ENCODE measurements at regions not wholly inside any gene's neighbourhood (a gene's known extent, or its start where the extent isn't known, plus 50 kb on each side); places are given as distances from the start of the nearest gene placed in this dataset.

DNA sequence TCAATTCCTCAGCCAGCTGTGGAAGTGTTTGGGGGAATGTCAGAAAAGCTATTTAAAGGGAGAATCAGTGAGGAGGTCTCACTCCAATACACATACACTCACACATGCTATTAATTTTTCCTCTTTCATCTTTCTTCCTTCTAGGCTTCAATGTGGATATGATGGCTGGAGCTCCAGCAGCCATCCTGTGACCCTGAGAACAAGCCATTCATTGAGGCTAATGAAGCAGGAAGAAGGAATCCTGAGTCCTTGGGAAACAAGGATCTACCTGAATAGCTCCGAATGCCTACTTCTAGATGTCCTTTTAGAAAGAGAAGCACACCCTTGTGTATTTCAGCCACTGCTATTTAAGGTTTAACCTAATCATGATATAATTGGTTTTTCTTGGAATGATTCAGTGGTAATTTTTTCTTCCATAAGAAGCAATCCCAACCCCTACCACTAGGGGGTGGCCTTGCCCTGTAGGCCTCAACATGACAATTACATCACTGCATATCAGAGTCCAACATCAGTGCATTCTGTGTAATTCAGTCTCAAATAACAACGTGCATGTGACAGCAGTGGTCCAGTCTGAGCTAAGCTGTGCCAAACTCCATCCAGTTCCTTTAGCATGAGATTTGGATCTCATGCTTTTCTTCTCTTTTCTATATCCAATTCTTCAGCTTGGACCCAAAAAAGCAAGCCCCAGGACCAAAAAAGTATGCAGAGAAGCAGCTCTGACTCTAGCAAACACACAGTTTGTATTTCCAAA lies 85.3 kb upstream of the ANKRD1 start:
- Histone ChIP-seq H3K27me3 (ENCODE audit: insufficient read depth in 3 of 3, low read length in 2 of 3) (no peaks in the 10 kb centered on the region), H3K4me3 (no peak overlapping the region), H3K4me1 (no peaks in the 10 kb centered on the region), H3K9me3 (no peaks in the 10 kb centered on the region), H3K27ac (no peak overlapping the region), H3K36me3 (ENCODE audit: insufficient read depth in 1 of 2, low read depth in 1 of 2) (no peaks in the 10 kb centered on the region)
- 30 to 39% (median 34%) methylated on average over 2 of the region's 2 CpGs for WGBS, 3 donors
- peak; percentile 89 to 96 (median 91) for ATAC-seq
- intact Hi-C loops (cut with DNase I): loop anchor here (2.0 to 5.0 kb wide), 3 partner anchors 71 to 246 kb away; no protein-coding TSS in a partner anchor
- peak in 1 of 2 donors; percentile 29 for DNase-seq
- TF ChIP-seq, protein P1, sequence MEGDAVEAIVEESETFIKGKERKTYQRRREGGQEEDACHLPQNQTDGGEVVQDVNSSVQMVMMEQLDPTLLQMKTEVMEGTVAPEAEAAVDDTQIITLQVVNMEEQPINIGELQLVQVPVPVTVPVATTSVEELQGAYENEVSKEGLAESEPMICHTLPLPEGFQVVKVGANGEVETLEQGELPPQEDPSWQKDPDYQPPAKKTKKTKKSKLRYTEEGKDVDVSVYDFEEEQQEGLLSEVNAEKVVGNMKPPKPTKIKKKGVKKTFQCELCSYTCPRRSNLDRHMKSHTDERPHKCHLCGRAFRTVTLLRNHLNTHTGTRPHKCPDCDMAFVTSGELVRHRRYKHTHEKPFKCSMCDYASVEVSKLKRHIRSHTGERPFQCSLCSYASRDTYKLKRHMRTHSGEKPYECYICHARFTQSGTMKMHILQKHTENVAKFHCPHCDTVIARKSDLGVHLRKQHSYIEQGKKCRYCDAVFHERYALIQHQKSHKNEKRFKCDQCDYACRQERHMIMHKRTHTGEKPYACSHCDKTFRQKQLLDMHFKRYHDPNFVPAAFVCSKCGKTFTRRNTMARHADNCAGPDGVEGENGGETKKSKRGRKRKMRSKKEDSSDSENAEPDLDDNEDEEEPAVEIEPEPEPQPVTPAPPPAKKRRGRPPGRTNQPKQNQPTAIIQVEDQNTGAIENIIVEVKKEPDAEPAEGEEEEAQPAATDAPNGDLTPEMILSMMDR (IDR thresholded peaks at IDR 0.05): peak; percentile 99

DNA sequence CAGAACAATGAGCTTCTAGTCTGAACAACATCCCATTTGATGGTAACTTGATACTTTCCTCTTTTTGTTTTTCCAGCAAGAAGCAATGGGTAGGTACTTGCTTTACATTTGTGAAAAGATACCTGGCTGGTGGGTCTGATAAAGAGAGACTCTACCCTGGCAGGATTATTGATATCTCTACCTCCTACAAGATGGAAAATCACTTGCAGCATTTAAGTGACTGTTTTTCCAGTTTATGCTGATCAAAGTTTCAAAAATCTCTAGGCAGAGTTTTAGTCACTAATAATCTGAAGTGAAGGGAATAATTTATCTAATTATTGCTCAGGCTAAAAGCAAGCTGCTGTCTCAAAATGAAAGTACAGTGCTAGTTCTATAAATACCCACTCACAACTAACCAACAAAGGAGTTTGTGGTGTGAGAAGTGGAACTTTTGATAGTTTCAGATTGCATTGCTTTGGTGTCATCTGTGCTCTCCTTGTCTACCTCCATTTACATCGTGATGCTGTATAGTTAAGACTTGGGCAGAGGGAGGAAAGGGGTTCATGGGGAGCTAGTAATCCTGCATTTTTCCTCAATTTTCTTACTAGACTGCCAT lies 86.0 kb upstream of the ANKRD1 start:
- intact Hi-C loops (cut with DNase I): loop anchor here (2.0 to 5.0 kb wide), 3 partner anchors 70 to 245 kb away; no protein-coding TSS in a partner anchor
- ATAC-seq (no peak), DNase-seq (no peak)
- Histone ChIP-seq H3K4me1 (no peaks in the 10 kb centered on the region), H3K27me3 (ENCODE audit: insufficient read depth in 3 of 3, low read length in 2 of 3) (no peaks in the 10 kb centered on the region), H3K36me3 (ENCODE audit: insufficient read depth in 1 of 2, low read depth in 1 of 2) (no peaks in the 10 kb centered on the region), H3K4me3 (no peak overlapping the region), H3K9me3 (no peaks in the 10 kb centered on the region), H3K27ac (no peak overlapping the region)
- TF ChIP-seq, protein P1 (IDR thresholded peaks at IDR 0.05): no peak
- WGBS, 3 donors: 80 to 86% (median 83%) methylated on average over 1 of the region's 1 CpG

DNA sequence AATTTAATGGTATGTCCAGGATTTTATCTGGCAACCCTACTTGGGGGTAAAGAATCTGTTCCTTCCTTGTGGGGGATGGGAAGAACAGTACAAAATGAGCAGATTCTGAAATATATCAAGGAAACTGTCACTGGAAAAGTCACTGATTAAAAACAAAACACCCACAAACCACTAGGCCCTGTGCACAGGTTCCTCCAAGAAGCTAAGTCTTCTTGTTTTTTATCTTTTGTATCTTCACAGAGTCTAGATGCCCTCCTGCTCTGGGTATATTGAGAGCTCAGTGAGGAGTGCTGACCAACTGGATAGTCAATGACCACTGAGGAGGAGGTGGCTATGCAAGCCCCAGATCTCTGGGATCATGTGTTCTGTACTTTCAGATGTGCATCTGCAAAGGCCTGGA lies 86.8 kb upstream of the ANKRD1 start:
- H3K27me3 ChIP-seq (ENCODE audit: insufficient read depth in 3 of 3, low read length in 2 of 3): no peaks in the 10 kb centered on the region
- TF ChIP-seq, protein P1 (IDR thresholded peaks at IDR 0.05): no peak
- ATAC-seq (no peak), DNase-seq (no peak)
- intact Hi-C loops (cut with DNase I): loop anchor here (2.0 to 5.0 kb wide), 3 partner anchors 70 to 245 kb away; no protein-coding TSS in a partner anchor
- no peak overlapping the region for H3K27ac ChIP-seq
- H3K36me3 ChIP-seq (ENCODE audit: insufficient read depth in 1 of 2, low read depth in 1 of 2): no peaks in the 10 kb centered on the region
- H3K9me3 ChIP-seq: no peaks in the 10 kb centered on the region
- no peak overlapping the region for H3K4me3 ChIP-seq
- H3K4me1 ChIP-seq: no peaks in the 10 kb centered on the region

DNA sequence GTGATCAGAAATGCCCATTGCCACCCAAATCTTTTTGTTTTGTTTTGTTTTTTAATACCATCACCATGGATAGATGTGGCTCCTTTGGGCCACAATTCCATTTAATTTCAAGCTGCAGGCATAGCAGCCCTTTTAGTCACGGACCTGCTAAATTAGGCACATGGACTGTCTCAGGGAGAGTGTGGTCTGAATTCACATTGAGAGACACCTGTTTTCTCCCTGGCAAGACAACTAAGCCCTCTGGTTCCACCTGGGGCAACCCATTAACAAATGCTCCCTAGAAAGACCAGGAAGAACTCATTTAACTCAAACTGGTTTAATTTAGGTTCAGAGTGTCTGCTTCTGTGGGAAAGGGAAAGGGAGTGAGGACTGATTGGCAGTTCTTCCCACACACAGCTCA lies 88.2 kb upstream of the ANKRD1 start:
- H3K36me3 ChIP-seq (ENCODE audit: insufficient read depth in 1 of 2, low read depth in 1 of 2): no peaks in the 10 kb centered on the region
- no peaks in the 10 kb centered on the region for H3K4me1 ChIP-seq
- no peak for ATAC-seq
- H3K4me3 ChIP-seq: no peak overlapping the region
- intact Hi-C loops (cut with DNase I): loop anchor here (5.0 kb wide), 2 partner anchors 68 to 243 kb away; no protein-coding TSS in a partner anchor
- H3K27ac ChIP-seq: no peak overlapping the region
- DNase-seq: no peak
- H3K27me3 ChIP-seq (ENCODE audit: insufficient read depth in 3 of 3, low read length in 2 of 3): no peaks in the 10 kb centered on the region
- TF ChIP-seq, protein P1 (IDR thresholded peaks at IDR 0.05): no peak
- H3K9me3 ChIP-seq: no peaks in the 10 kb centered on the region
- 47 to 84% (median 58%) methylated on average over 1 of the region's 1 CpG for WGBS, 3 donors

Measured in psoas muscle (tissue), 7 donors.